ENCODE measurements at regions not wholly inside any gene's neighbourhood (a gene's known extent, or its start where the extent isn't known, plus 50 kb on each side); places are given as distances from the start of the nearest gene placed in this dataset.

GRCh38 chr9:109601181-109601580 is 103.1 kb upstream of the PTPN3 start:
- Histone ChIP-seq H3K27ac (ENCODE audit: low read length) (no peak overlapping the region), H3K4me3 (ENCODE audit: low read length) (no peak overlapping the region), H3K9me3 (ENCODE audit: low read length) (no peaks in the 10 kb centered on the region), H3K9ac (ENCODE audit: low read length) (no peak overlapping the region), H2AFZ (ENCODE audit: low read length) (no peak overlapping the region), H3K27me3 (ENCODE audit: low read length) (no peaks in the 10 kb centered on the region), H3K9me2 (replicated peaks; ENCODE audit: insufficient read depth, low read length) (no peaks in the 10 kb centered on the region), H3K36me3 (ENCODE audit: insufficient read depth, low read length) (no peaks in the 10 kb centered on the region), H3K4me2 (ENCODE audit: low read depth, low read length, poor library complexity, severe bottlenecking) (no peak overlapping the region), H3K4me1 (ENCODE audit: low read length) (no peaks in the 10 kb centered on the region), H3K79me2 (ENCODE audit: low read length) (no peaks in the 10 kb centered on the region), H4K20me1 (ENCODE audit: insufficient read depth, low read depth, low read length) (no peaks in the 10 kb centered on the region)
- no peak for DNase-seq

DNA sequence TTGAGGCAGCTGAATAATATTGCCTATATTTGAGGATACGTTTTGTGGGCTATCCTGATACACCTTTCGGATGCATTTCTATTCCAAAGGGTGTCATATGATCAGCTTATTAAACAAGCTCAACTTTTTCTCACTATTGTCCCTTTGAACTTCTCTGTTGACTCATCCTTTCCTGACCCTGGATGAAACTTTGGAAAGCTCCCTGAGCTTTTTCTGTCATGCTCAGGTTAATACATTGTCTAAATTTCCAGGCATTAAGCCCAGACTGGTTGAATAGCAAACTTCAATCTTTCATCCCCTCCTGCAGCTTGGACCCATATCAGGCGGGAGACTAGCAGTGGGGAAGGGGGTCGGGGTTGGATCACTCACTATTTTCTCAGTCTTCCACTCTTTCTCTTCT is 104.9 kb upstream of the PTPN3 start:
- H3K27me3 ChIP-seq (ENCODE audit: low read length) = no peaks in the 10 kb centered on the region
- no peaks in the 10 kb centered on the region for H3K9me2 ChIP-seq (replicated peaks; ENCODE audit: insufficient read depth, low read length)
- no peaks in the 10 kb centered on the region for H4K20me1 ChIP-seq (ENCODE audit: insufficient read depth, low read depth, low read length)
- H3K27ac ChIP-seq (ENCODE audit: low read length) = no peak overlapping the region
- no peak for DNase-seq
- no peak overlapping the region for H3K4me3 ChIP-seq (ENCODE audit: low read length)
- no peak overlapping the region for H3K9ac ChIP-seq (ENCODE audit: low read length)
- no peaks in the 10 kb centered on the region for H3K4me1 ChIP-seq (ENCODE audit: low read length)
- no peaks in the 10 kb centered on the region for H3K9me3 ChIP-seq (ENCODE audit: low read length)
- H2AFZ ChIP-seq (ENCODE audit: low read length) = no peak overlapping the region
- no peak overlapping the region for H3K4me2 ChIP-seq (ENCODE audit: low read depth, low read length, poor library complexity, severe bottlenecking)
- H3K36me3 ChIP-seq (ENCODE audit: insufficient read depth, low read length) = no peaks in the 10 kb centered on the region
- H3K79me2 ChIP-seq (ENCODE audit: low read length) = no peaks in the 10 kb centered on the region

GRCh38 chr9:109604131-109604530 is 106.0 kb upstream of the PTPN3 start:
- no peaks in the 10 kb centered on the region for H4K20me1 ChIP-seq (ENCODE audit: insufficient read depth, low read depth, low read length)
- no peaks in the 10 kb centered on the region for H3K36me3 ChIP-seq (ENCODE audit: insufficient read depth, low read length)
- no peaks in the 10 kb centered on the region for H3K9me3 ChIP-seq (ENCODE audit: low read length)
- no peaks in the 10 kb centered on the region for H3K27me3 ChIP-seq (ENCODE audit: low read length)
- H3K9me2 ChIP-seq (replicated peaks; ENCODE audit: insufficient read depth, low read length) = no peaks in the 10 kb centered on the region
- H3K4me3 ChIP-seq (ENCODE audit: low read length) = no peak overlapping the region
- H3K4me2 ChIP-seq (ENCODE audit: low read depth, low read length, poor library complexity, severe bottlenecking) = no peak overlapping the region
- no peak for DNase-seq
- H3K9ac ChIP-seq (ENCODE audit: low read length) = no peak overlapping the region
- H3K27ac ChIP-seq (ENCODE audit: low read length) = no peak overlapping the region
- H3K4me1 ChIP-seq (ENCODE audit: low read length) = no peaks in the 10 kb centered on the region
- no peaks in the 10 kb centered on the region for H3K79me2 ChIP-seq (ENCODE audit: low read length)
- H2AFZ ChIP-seq (ENCODE audit: low read length) = no peak overlapping the region

- Histone ChIP-seq H3K4me2 (ENCODE audit: low read depth, low read length, poor library complexity, severe bottlenecking) (no peak overlapping the region), H3K27ac (ENCODE audit: low read length) (no peak overlapping the region), H2AFZ (ENCODE audit: low read length) (no peak overlapping the region), H4K20me1 (ENCODE audit: insufficient read depth, low read depth, low read length) (no peaks in the 10 kb centered on the region), H3K4me1 (ENCODE audit: low read length) (no peaks in the 10 kb centered on the region), H3K36me3 (ENCODE audit: insufficient read depth, low read length) (no peaks in the 10 kb centered on the region), H3K9me2 (replicated peaks; ENCODE audit: insufficient read depth, low read length) (no peaks in the 10 kb centered on the region), H3K27me3 (ENCODE audit: low read length) (no peaks in the 10 kb centered on the region), H3K9me3 (ENCODE audit: low read length) (no peaks in the 10 kb centered on the region), H3K9ac (ENCODE audit: low read length) (no peak overlapping the region), H3K4me3 (ENCODE audit: low read length) (no peak overlapping the region), H3K79me2 (ENCODE audit: low read length) (no peaks in the 10 kb centered on the region)
- no peak for DNase-seq
These were observed 106.7 kb upstream of the PTPN3 start for GRCh38 chr9:109604781-109605180.

DNA sequence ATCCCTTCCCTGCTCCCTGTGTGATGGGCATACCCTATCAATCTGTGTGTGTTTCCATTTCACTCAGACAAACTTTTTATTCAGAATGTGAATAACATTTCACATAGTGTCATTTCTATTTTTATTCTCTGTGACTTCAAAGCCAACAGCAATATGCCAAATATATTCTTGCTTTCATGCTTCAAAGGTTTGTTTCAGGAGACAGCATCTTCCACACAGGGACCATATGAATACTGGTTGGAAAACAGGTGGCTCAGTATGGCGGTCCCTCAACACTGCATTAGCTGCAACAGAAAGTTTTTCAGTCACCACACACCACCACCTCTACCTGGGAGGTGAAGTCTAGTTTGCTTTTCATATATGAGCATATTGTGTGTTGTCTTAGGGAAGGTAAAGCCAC is 111.0 kb upstream of the PTPN3 start:
- Histone ChIP-seq H3K9ac (ENCODE audit: low read length) (no peak overlapping the region), H3K9me3 (ENCODE audit: low read length) (no peaks in the 10 kb centered on the region), H3K27ac (ENCODE audit: low read length) (no peak overlapping the region), H4K20me1 (ENCODE audit: insufficient read depth, low read depth, low read length) (no peaks in the 10 kb centered on the region), H3K4me2 (ENCODE audit: low read depth, low read length, poor library complexity, severe bottlenecking) (no peak overlapping the region), H3K27me3 (ENCODE audit: low read length) (no peaks in the 10 kb centered on the region), H3K4me3 (ENCODE audit: low read length) (no peak overlapping the region), H3K36me3 (ENCODE audit: insufficient read depth, low read length) (no peaks in the 10 kb centered on the region), H3K79me2 (ENCODE audit: low read length) (no peaks in the 10 kb centered on the region), H3K9me2 (replicated peaks; ENCODE audit: insufficient read depth, low read length) (no peaks in the 10 kb centered on the region), H2AFZ (ENCODE audit: low read length) (no peak overlapping the region), H3K4me1 (ENCODE audit: low read length) (no peaks in the 10 kb centered on the region)
- no peak for DNase-seq

DNA sequence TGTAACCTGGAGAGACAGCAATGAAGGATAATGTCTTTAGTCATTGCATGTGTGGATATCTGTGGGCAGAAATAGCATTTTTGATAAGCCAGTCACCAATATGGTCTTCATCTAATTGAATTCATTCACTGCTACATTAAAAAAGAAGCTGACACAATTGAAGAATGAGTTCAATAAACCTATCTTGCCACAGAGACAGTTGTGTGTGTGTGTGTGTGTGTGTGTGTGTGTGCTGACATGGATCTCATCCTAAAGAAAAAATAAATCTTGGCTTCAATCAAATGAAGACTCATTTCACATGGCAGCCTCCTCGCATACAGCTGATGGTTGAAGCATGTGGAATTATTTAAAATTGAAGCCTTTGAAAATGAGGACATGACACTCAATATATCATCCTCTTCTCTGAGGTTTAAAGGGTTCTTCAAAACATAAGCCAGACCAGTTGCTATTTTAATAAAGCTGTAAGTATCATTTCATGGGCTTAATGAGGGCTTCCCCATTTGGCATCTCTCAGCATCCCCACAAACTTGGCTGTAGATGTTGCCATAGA is 118.5 kb upstream of the PTPN3 start:
- H3K36me3 ChIP-seq (ENCODE audit: insufficient read depth, low read length) = no peaks in the 10 kb centered on the region
- H3K9me2 ChIP-seq (replicated peaks; ENCODE audit: insufficient read depth, low read length) = no peaks in the 10 kb centered on the region
- H3K27ac ChIP-seq (ENCODE audit: low read length) = no peak overlapping the region
- H3K4me3 ChIP-seq (ENCODE audit: low read length) = no peak overlapping the region
- no peaks in the 10 kb centered on the region for H3K79me2 ChIP-seq (ENCODE audit: low read length)
- no peak for DNase-seq
- no peaks in the 10 kb centered on the region for H3K9me3 ChIP-seq (ENCODE audit: low read length)
- H2AFZ ChIP-seq (ENCODE audit: low read length) = no peak overlapping the region
- H4K20me1 ChIP-seq (ENCODE audit: insufficient read depth, low read depth, low read length) = no peaks in the 10 kb centered on the region
- H3K4me1 ChIP-seq (ENCODE audit: low read length) = no peaks in the 10 kb centered on the region
- no peak overlapping the region for H3K9ac ChIP-seq (ENCODE audit: low read length)
- H3K4me2 ChIP-seq (ENCODE audit: low read depth, low read length, poor library complexity, severe bottlenecking) = no peak overlapping the region
- no peaks in the 10 kb centered on the region for H3K27me3 ChIP-seq (ENCODE audit: low read length)

DNA sequence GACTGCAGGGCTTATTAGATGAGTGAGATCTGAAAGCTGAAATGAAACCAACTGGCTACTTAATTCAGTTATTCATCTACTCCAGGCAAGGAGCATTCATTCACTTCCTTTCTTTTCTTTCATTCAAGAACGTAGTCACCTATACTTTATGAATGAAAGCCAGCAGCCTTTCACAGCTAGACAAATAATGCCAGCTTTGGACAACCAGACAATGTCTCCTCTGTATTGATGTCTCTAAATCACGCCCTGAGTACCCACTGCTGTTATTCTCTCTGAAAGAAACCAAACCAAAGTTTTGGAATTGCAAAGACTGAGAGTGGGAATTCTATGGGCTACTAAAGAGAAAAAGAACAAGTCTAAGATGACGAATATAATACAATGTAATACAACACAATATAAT is 121.2 kb upstream of the PTPN3 start:
- no peaks in the 10 kb centered on the region for H3K27me3 ChIP-seq (ENCODE audit: low read length)
- no peaks in the 10 kb centered on the region for H3K36me3 ChIP-seq (ENCODE audit: insufficient read depth, low read length)
- no peak overlapping the region for H3K4me3 ChIP-seq (ENCODE audit: low read length)
- H3K79me2 ChIP-seq (ENCODE audit: low read length) = no peaks in the 10 kb centered on the region
- no peaks in the 10 kb centered on the region for H4K20me1 ChIP-seq (ENCODE audit: insufficient read depth, low read depth, low read length)
- H3K27ac ChIP-seq (ENCODE audit: low read length) = no peak overlapping the region
- no peak overlapping the region for H2AFZ ChIP-seq (ENCODE audit: low read length)
- no peaks in the 10 kb centered on the region for H3K9me2 ChIP-seq (replicated peaks; ENCODE audit: insufficient read depth, low read length)
- DNase-seq = no peak
- no peak overlapping the region for H3K9ac ChIP-seq (ENCODE audit: low read length)
- H3K4me2 ChIP-seq (ENCODE audit: low read depth, low read length, poor library complexity, severe bottlenecking) = no peak overlapping the region
- no peaks in the 10 kb centered on the region for H3K9me3 ChIP-seq (ENCODE audit: low read length)
- H3K4me1 ChIP-seq (ENCODE audit: low read length) = no peaks in the 10 kb centered on the region

DNA sequence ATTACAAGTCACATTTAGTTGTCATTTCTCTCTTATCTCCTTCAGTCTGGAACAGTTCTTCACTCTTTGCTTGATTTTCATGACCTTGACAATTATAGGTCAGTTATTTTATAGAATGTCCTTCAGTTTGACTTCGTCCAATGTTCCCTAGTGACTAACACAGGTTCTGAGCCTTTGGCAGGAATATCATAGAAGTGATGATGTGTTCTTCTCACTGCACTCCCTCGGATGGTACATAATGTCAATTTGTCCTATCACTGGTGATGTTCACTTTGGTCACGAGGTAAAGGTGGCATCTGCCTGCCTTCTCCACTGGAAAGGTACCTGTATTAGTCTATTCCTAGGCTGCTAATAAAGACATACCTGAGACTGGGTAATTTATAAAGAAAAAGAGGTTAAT is 126.0 kb upstream of the PTPN3 start:
- no peaks in the 10 kb centered on the region for H3K79me2 ChIP-seq (ENCODE audit: low read length)
- no peaks in the 10 kb centered on the region for H3K9me3 ChIP-seq (ENCODE audit: low read length)
- H3K4me2 ChIP-seq (ENCODE audit: low read depth, low read length, poor library complexity, severe bottlenecking) = no peak overlapping the region
- H3K27ac ChIP-seq (ENCODE audit: low read length) = no peak overlapping the region
- no peak overlapping the region for H3K4me3 ChIP-seq (ENCODE audit: low read length)
- no peaks in the 10 kb centered on the region for H3K4me1 ChIP-seq (ENCODE audit: low read length)
- H3K9me2 ChIP-seq (replicated peaks; ENCODE audit: insufficient read depth, low read length) = no peaks in the 10 kb centered on the region
- H4K20me1 ChIP-seq (ENCODE audit: insufficient read depth, low read depth, low read length) = no peaks in the 10 kb centered on the region
- no peaks in the 10 kb centered on the region for H3K36me3 ChIP-seq (ENCODE audit: insufficient read depth, low read length)
- no peak for DNase-seq
- no peaks in the 10 kb centered on the region for H3K27me3 ChIP-seq (ENCODE audit: low read length)
- H2AFZ ChIP-seq (ENCODE audit: low read length) = no peak overlapping the region
- H3K9ac ChIP-seq (ENCODE audit: low read length) = no peak overlapping the region

GRCh38 chr9:109624896-109625295 is 126.8 kb upstream of the PTPN3 start:
- Histone ChIP-seq H3K4me3 (ENCODE audit: low read length) (no peak overlapping the region), H3K9me2 (replicated peaks; ENCODE audit: insufficient read depth, low read length) (no peaks in the 10 kb centered on the region)

More at GRCh38 chr9:109624896-109625295, 126.8 kb upstream of the PTPN3 start:
- Histone ChIP-seq H3K36me3 (ENCODE audit: insufficient read depth, low read length) (no peaks in the 10 kb centered on the region), H3K9ac (ENCODE audit: low read length) (no peak overlapping the region), H3K27me3 (ENCODE audit: low read length) (no peaks in the 10 kb centered on the region), H4K20me1 (ENCODE audit: insufficient read depth, low read depth, low read length) (no peaks in the 10 kb centered on the region), H2AFZ (ENCODE audit: low read length) (no peak overlapping the region), H3K27ac (ENCODE audit: low read length) (no peak overlapping the region), H3K9me3 (ENCODE audit: low read length) (no peaks in the 10 kb centered on the region), H3K79me2 (ENCODE audit: low read length) (no peaks in the 10 kb centered on the region), H3K4me1 (ENCODE audit: low read length) (no peaks in the 10 kb centered on the region), H3K4me2 (ENCODE audit: low read depth, low read length, poor library complexity, severe bottlenecking) (no peak overlapping the region)
- DNase-seq = no peak
